ENCODE measurements at regions not wholly inside any gene's neighbourhood (a gene's known extent, or its start where the extent isn't known, plus 50 kb on each side); places are given as distances from the start of the nearest gene placed in this dataset.
A peak's percentile ranks its signal among the peaks of the same experiment; 100 is the strongest.
"Not testable (repeated sequence)": the region's sequence is repeated elsewhere in the genome, so short reads cannot be mapped to it uniquely, and the experiment has no call there.

DNA sequence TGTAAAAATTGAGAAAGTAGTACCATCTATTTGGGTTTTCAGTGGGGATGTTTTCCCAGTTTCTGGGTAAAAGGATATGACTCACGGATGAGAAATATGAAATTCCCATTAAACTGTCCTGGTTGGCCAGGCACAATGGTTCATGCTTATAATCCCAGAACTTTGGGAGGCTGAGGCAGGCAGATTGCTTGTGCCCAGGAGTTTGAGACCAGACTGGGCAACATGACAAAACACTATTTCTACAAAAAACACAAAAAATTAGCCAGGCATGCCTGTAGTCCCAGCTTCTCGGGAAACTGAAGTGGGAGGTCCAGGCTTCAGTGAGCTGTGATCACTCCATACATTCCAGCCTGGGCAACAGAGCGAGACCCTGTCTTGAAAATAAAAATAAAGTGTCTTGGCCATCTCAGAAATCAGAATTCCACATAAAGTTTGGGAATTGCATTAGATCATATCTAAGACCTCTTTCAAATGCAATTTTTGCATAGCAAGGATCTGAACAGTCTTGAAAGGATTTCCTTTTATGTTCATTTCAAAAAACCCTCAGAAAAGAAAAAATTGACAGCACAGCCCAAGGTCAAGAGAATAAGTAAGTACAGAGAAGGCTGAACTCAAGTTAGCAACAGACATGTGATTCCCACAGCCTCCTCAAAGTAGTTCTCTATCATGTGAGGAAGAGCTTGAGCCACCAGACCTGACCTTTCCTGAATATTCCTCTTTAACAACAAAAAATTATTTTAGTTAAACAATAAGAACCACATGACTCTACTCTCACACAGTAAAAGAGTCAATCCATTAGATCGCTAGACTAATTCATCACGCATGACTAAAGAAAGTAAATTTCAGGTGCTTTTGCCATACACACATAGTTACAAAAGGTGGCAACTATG, 141.5 kb upstream of the CAV2 start:
- H3K27me3 ChIP-seq (replicated peaks; ENCODE audit: control insufficient read depth, insufficient read depth, low read length) = no peaks in the 10 kb centered on the region
- no peaks in the 10 kb centered on the region for H3K9me3 ChIP-seq (ENCODE audit: control insufficient read depth, low read length)
- no peaks in the 10 kb centered on the region for H3K36me3 ChIP-seq (ENCODE audit: control insufficient read depth, insufficient read depth, low read length, severe bottlenecking)
- H3K4me1 ChIP-seq (ENCODE audit: control insufficient read depth, insufficient read depth, low read length) = peaks cover 53% of the 10 kb centered on the region
- H3K4me3 ChIP-seq (ENCODE audit: low read length) = no peak overlapping the region
- peak overlapping the region; percentile 32 for H3K9ac ChIP-seq (ENCODE audit: low read length)
- DNase-seq (ENCODE audit: low read depth) = no peak

DNA sequence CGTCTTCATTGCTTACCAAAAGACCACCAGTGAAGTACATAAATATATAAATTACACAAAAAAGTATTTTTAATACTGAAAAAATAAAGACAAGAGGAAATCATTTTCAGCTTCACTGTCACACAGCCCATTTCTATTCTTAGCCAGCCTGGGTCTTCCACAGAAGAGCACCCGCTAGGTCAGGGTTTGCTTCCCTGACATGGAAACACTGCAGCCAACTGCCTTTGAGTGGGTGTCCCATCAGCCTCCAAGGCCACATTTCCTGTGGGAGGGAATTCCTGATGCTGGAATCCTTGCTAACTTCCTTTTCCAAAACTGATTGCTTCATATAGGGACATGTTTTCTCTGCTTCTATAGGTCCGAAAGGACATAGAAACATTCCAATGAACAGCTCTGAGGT, 137.8 kb upstream of the CAV2 start:
- Histone ChIP-seq H3K4me1 (ENCODE audit: control insufficient read depth, insufficient read depth, low read length) (peaks cover 19% of the 10 kb centered on the region), H3K27me3 (replicated peaks; ENCODE audit: control insufficient read depth, insufficient read depth, low read length) (no peaks in the 10 kb centered on the region), H3K9me3 (ENCODE audit: control insufficient read depth, low read length) (no peaks in the 10 kb centered on the region), H3K9ac (ENCODE audit: low read length) (no peak overlapping the region), H3K4me3 (ENCODE audit: low read length) (no peak overlapping the region), H3K36me3 (ENCODE audit: control insufficient read depth, insufficient read depth, low read length, severe bottlenecking) (no peaks in the 10 kb centered on the region)
- DNase-seq (ENCODE audit: low read depth) = no peak

GRCh38 chr7:116363637-116364432, 135.7 kb upstream of the CAV2 start:
- Histone ChIP-seq H3K9me3 (ENCODE audit: control insufficient read depth, low read length) (no peaks in the 10 kb centered on the region), H3K36me3 (ENCODE audit: control insufficient read depth, insufficient read depth, low read length, severe bottlenecking) (no peaks in the 10 kb centered on the region), H3K4me1 (ENCODE audit: control insufficient read depth, insufficient read depth, low read length) (no peaks in the 10 kb centered on the region), H3K9ac (ENCODE audit: low read length) (no peak overlapping the region), H3K27me3 (replicated peaks; ENCODE audit: control insufficient read depth, insufficient read depth, low read length) (no peaks in the 10 kb centered on the region), H3K4me3 (ENCODE audit: low read length) (no peak overlapping the region)
- DNase-seq (ENCODE audit: low read depth) = peak; percentile 45

GRCh38 chr7:116364469-116364868, 135.1 kb upstream of the CAV2 start:
- Histone ChIP-seq H3K4me1 (ENCODE audit: control insufficient read depth, insufficient read depth, low read length) (no peaks in the 10 kb centered on the region), H3K4me3 (ENCODE audit: low read length) (no peak overlapping the region), H3K36me3 (ENCODE audit: control insufficient read depth, insufficient read depth, low read length, severe bottlenecking) (no peaks in the 10 kb centered on the region), H3K9me3 (ENCODE audit: control insufficient read depth, low read length) (no peaks in the 10 kb centered on the region), H3K9ac (ENCODE audit: low read length) (no peak overlapping the region), H3K27me3 (replicated peaks; ENCODE audit: control insufficient read depth, insufficient read depth, low read length) (no peaks in the 10 kb centered on the region)
- no peak for DNase-seq (ENCODE audit: low read depth)

- H3K9me3 ChIP-seq (ENCODE audit: control insufficient read depth, low read length) = no peaks in the 10 kb centered on the region
- no peak overlapping the region for H3K9ac ChIP-seq (ENCODE audit: low read length)
- no peak for DNase-seq (ENCODE audit: low read depth)
- no peak overlapping the region for H3K4me3 ChIP-seq (ENCODE audit: low read length)
- H3K36me3 ChIP-seq (ENCODE audit: control insufficient read depth, insufficient read depth, low read length, severe bottlenecking) = no peaks in the 10 kb centered on the region
- H3K27me3 ChIP-seq (replicated peaks; ENCODE audit: control insufficient read depth, insufficient read depth, low read length) = no peaks in the 10 kb centered on the region
- H3K4me1 ChIP-seq (ENCODE audit: control insufficient read depth, insufficient read depth, low read length) = no peaks in the 10 kb centered on the region
Measured at GRCh38 chr7:116365797-116366196, 133.7 kb upstream of the CAV2 start.

DNA sequence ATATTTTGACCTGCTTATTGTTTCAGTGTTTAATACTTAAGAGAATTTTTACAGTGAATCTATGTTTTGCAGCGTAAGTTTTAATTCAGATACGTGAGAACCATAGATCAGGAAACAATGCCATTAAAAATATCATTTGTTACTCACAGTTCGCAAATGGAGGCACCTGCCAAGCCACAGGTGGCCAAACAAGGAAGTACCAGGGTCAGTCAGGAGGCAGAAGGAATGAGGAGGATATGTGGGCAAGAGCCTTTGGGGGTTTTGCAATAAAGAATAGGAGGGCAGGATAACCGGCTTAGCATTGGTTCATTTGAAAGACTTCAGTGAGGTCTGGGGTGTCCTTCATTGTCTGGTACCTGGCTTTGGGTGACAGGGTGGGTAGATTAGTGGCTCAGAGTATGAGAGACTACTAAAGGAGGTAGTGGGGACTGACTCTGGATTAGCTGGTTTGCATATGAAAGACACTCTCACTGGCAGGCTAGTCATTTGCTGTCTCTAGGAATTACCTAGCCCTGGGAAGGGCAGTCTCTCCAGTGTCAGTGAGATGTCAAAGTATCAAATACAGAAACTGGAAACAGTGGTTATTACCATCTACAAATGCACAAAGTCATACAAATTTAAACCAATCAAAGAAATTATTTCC, 132.2 kb upstream of the CAV2 start:
- Histone ChIP-seq H3K27me3 (replicated peaks; ENCODE audit: control insufficient read depth, insufficient read depth, low read length) (no peaks in the 10 kb centered on the region), H3K4me1 (ENCODE audit: control insufficient read depth, insufficient read depth, low read length) (no peaks in the 10 kb centered on the region), H3K36me3 (ENCODE audit: control insufficient read depth, insufficient read depth, low read length, severe bottlenecking) (no peaks in the 10 kb centered on the region), H3K9me3 (ENCODE audit: control insufficient read depth, low read length) (no peaks in the 10 kb centered on the region), H3K4me3 (ENCODE audit: low read length) (no peak overlapping the region), H3K9ac (ENCODE audit: low read length) (no peak overlapping the region)
- DNase-seq (ENCODE audit: low read depth) = no peak

- no peak for DNase-seq (ENCODE audit: low read depth)
- H3K9me3 ChIP-seq (ENCODE audit: control insufficient read depth, low read length) = no peaks in the 10 kb centered on the region
- H3K27me3 ChIP-seq (replicated peaks; ENCODE audit: control insufficient read depth, insufficient read depth, low read length) = no peaks in the 10 kb centered on the region
- H3K4me1 ChIP-seq (ENCODE audit: control insufficient read depth, insufficient read depth, low read length) = no peaks in the 10 kb centered on the region
- H3K4me3 ChIP-seq (ENCODE audit: low read length) = no peak overlapping the region
- no peak overlapping the region for H3K9ac ChIP-seq (ENCODE audit: low read length)
- H3K36me3 ChIP-seq (ENCODE audit: control insufficient read depth, insufficient read depth, low read length, severe bottlenecking) = no peaks in the 10 kb centered on the region
Measured at GRCh38 chr7:116368965-116369364, 130.6 kb upstream of the CAV2 start.

GRCh38 chr7:116371536-116371935, 128.0 kb upstream of the CAV2 start:
- not testable (repeated sequence) for DNase-seq (ENCODE audit: low read depth); H3K4me1 ChIP-seq (ENCODE audit: control insufficient read depth, insufficient read depth, low read length); H3K27me3 ChIP-seq (replicated peaks; ENCODE audit: control insufficient read depth, insufficient read depth, low read length); H3K4me3 ChIP-seq (ENCODE audit: low read length); H3K9me3 ChIP-seq (ENCODE audit: control insufficient read depth, low read length); H3K36me3 ChIP-seq (ENCODE audit: control insufficient read depth, insufficient read depth, low read length, severe bottlenecking); H3K9ac ChIP-seq (ENCODE audit: low read length)

DNA sequence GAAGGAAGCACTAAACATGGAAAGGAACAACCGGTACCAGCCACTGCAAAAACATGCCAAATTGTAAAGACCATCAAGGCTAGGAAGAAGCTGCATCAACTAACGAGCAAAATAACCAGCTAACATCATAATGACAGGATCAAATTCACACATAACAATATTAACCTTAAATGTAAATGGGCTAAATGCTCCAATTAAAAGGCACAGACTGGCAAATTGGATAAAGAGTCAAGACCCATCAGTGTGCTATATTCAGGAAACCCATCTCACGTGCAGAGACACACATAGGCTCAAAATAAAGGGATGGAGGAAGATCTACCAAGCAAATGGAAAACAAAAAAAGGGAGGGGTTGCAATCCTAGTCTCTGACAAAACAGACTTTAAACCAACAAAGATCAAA, 126.3 kb upstream of the CAV2 start:
- not testable (repeated sequence) for H3K27me3 ChIP-seq (replicated peaks; ENCODE audit: control insufficient read depth, insufficient read depth, low read length); H3K9me3 ChIP-seq (ENCODE audit: control insufficient read depth, low read length); DNase-seq (ENCODE audit: low read depth)

DNA sequence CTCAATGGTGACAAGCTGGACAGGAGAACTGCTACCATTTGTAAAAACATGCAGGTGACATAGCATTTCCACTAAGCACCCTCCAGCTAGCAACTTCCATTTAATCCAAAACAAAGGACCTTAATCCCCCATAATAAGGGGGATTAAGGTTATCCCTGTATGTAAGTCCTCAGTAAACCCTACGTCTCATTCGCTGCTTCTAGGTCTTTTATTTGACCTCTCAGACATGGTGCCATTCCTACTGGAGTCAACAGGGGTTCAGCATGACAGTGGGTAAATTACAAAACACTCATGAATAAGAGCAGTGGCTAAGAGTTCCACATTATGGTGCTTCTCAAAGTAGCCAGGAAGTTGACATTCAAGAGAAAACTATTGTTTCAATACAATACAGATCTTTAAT, 121.8 kb upstream of the CAV2 start:
- no peak for DNase-seq (ENCODE audit: low read depth)
- Histone ChIP-seq H3K4me3 (ENCODE audit: low read length) (no peak overlapping the region), H3K36me3 (ENCODE audit: control insufficient read depth, insufficient read depth, low read length, severe bottlenecking) (no peaks in the 10 kb centered on the region), H3K4me1 (ENCODE audit: control insufficient read depth, insufficient read depth, low read length) (peaks cover 16% of the 10 kb centered on the region), H3K27me3 (replicated peaks; ENCODE audit: control insufficient read depth, insufficient read depth, low read length) (no peaks in the 10 kb centered on the region), H3K9me3 (ENCODE audit: control insufficient read depth, low read length) (no peaks in the 10 kb centered on the region), H3K9ac (ENCODE audit: low read length) (no peak overlapping the region)

More for the DNA sequence above, 126.3 kb upstream of the CAV2 start:
- H3K9ac ChIP-seq (ENCODE audit: low read length); H3K4me1 ChIP-seq (ENCODE audit: control insufficient read depth, insufficient read depth, low read length); H3K4me3 ChIP-seq (ENCODE audit: low read length); H3K36me3 ChIP-seq (ENCODE audit: control insufficient read depth, insufficient read depth, low read length, severe bottlenecking): not testable (repeated sequence)

DNA sequence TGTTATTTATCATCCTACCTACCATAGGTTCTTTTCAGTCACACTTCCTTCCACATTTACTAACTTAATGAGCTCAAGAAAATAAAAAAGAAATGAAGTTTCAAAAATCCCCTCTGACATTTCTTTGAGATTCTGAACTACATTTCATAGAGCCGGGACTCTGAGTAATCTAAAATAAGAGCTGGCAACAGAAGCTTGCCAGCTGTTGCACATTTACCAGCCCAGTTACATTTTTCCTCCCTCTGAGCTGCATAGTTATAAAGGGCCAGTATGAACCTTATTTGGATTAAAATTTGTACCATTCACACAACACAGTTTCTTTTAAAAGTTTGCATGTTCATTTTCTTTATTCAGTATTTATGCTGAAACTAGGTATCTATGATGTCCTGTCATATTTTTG, 119.5 kb upstream of the CAV2 start:
- no peaks in the 10 kb centered on the region for H3K9me3 ChIP-seq (ENCODE audit: control insufficient read depth, low read length)
- H3K9ac ChIP-seq (ENCODE audit: low read length) = peak overlapping the region; percentile 78
- H3K4me3 ChIP-seq (ENCODE audit: low read length) = peak overlapping the region; percentile 21
- peak; percentile 79 for DNase-seq (ENCODE audit: low read depth)
- H3K4me1 ChIP-seq (ENCODE audit: control insufficient read depth, insufficient read depth, low read length) = peaks cover 32% of the 10 kb centered on the region
- H3K36me3 ChIP-seq (ENCODE audit: control insufficient read depth, insufficient read depth, low read length, severe bottlenecking) = no peaks in the 10 kb centered on the region
- H3K27me3 ChIP-seq (replicated peaks; ENCODE audit: control insufficient read depth, insufficient read depth, low read length) = no peaks in the 10 kb centered on the region

Measured in adipocyte (in vitro differentiated cells).